NCI-H2107 treated with DMSO at 0.1 percent for 48 hours (cell line): ENCODE measurements at regions not wholly inside any gene's neighbourhood (a gene's known extent, or its start where the extent isn't known, plus 50 kb on each side); places are given as distances from the start of the nearest gene placed in this dataset.

Experiments used
- DNase-seq: peaks from one replicate; lab custom pipeline; 2025; ENCODE audit not compliant: unreplicated experiment; lab: John Stamatoyannopoulos, UW

GRCh38 chr12:25713264-25713663 lies 160.2 kb upstream of the LMNTD1 start:
- no peak for DNase-seq

GRCh38 chr12:25714198-25714984 lies 161.3 kb upstream of the LMNTD1 start:
- DNase-seq = no peak

GRCh38 chr12:25715102-25715501 lies 162.0 kb upstream of the LMNTD1 start:
- DNase-seq = no peak

GRCh38 chr12:25716842-25717241 lies 163.8 kb upstream of the LMNTD1 start:
- no peak for DNase-seq

- no peak for DNase-seq
Measured at GRCh38 chr12:25717552-25717951, 164.5 kb upstream of the LMNTD1 start.

GRCh38 chr12:25718081-25718731 lies 165.1 kb upstream of the LMNTD1 start:
- DNase-seq = no peak

- DNase-seq = no peak
Measured at GRCh38 chr12:25719505-25719904, 166.4 kb upstream of the LMNTD1 start.

- DNase-seq = no peak
Measured at GRCh38 chr12:25723336-25723735, 170.3 kb upstream of the LMNTD1 start.

GRCh38 chr12:25723921-25724491 lies 170.9 kb upstream of the LMNTD1 start:
- no peak for DNase-seq

GRCh38 chr12:25725470-25725869 lies 172.4 kb upstream of the LMNTD1 start:
- DNase-seq = no peak

GRCh38 chr12:25725931-25726330 lies 172.8 kb upstream of the LMNTD1 start:
- no peak for DNase-seq

- DNase-seq = no peak
Measured at GRCh38 chr12:25728056-25728595, 175.0 kb upstream of the LMNTD1 start.

GRCh38 chr12:25730489-25731349 lies 177.6 kb upstream of the LMNTD1 start:
- no peak for DNase-seq

- DNase-seq = no peak
Measured at GRCh38 chr12:25733541-25733940, 180.5 kb upstream of the LMNTD1 start.

GRCh38 chr12:25734529-25735180 lies 181.6 kb upstream of the LMNTD1 start:
- DNase-seq = no peak

- DNase-seq = no peak
Measured at GRCh38 chr12:25740617-25741016, 187.5 kb upstream of the LMNTD1 start.

- DNase-seq = no peak
Measured at GRCh38 chr12:25741917-25742316, 188.8 kb upstream of the LMNTD1 start.

GRCh38 chr12:25743679-25744215 lies 190.7 kb upstream of the LMNTD1 start:
- no peak for DNase-seq

GRCh38 chr12:25744313-25744712 lies 191.2 kb upstream of the LMNTD1 start:
- no peak for DNase-seq

- DNase-seq = no peak
Measured at GRCh38 chr12:25745281-25745680, 192.2 kb upstream of the LMNTD1 start.
